HG03520 (cell line): ENCODE measurements at regions not wholly inside any gene's neighbourhood (a gene's known extent, or its start where the extent isn't known, plus 50 kb on each side); places are given as distances from the start of the nearest gene placed in this dataset.

Experiments
- ATAC-seq: cut with Tn5 transposase; IDR thresholded peaks from one replicate; pipeline ENCODE4 v1.9.1; 2021; ENCODE audit warnings: mild to moderate bottlenecking, moderate library complexity; ENCODE audit not compliant: unreplicated experiment

- ATAC-seq = no peak
Observed at GRCh38 chr20:16944745-16945144, 196.6 kb downstream of the OTOR start.

- ATAC-seq = no peak
Observed at GRCh38 chr20:16945619-16946018, 197.5 kb downstream of the OTOR start.

- no peak for ATAC-seq
Observed at GRCh38 chr20:16946097-16946496, 197.9 kb downstream of the OTOR start.

- ATAC-seq = no peak
Observed at GRCh38 chr20:16947479-16947878, 199.3 kb downstream of the OTOR start.

- no peak for ATAC-seq
Observed at GRCh38 chr20:16951876-16952275, 203.7 kb downstream of the OTOR start.

GRCh38 chr20:16952965-16953364 is 204.8 kb downstream of the OTOR start:
- no peak for ATAC-seq

- no peak for ATAC-seq
Observed at GRCh38 chr20:16953858-16954257, 205.7 kb downstream of the OTOR start.

- no peak for ATAC-seq
Observed at GRCh38 chr20:16955462-16955861, 207.3 kb downstream of the OTOR start.

- ATAC-seq = no peak
Observed at GRCh38 chr20:16955971-16956370, 207.8 kb downstream of the OTOR start.

- ATAC-seq = no peak
Observed at GRCh38 chr20:16965401-16965800, 217.2 kb downstream of the OTOR start.

- no peak for ATAC-seq
Observed at GRCh38 chr20:16966276-16966880, 218.2 kb downstream of the OTOR start.

GRCh38 chr20:16968099-16968498 is 219.9 kb downstream of the OTOR start:
- no peak for ATAC-seq

- no peak for ATAC-seq
Observed at GRCh38 chr20:16970776-16971175, 222.6 kb downstream of the OTOR start.

GRCh38 chr20:16974080-16974854 is 226.1 kb downstream of the OTOR start:
- no peak for ATAC-seq

- no peak for ATAC-seq
Observed at GRCh38 chr20:16974855-16975162, 226.7 kb downstream of the OTOR start.

GRCh38 chr20:16975682-16976081 is 227.5 kb downstream of the OTOR start:
- no peak for ATAC-seq

- ATAC-seq = no peak
Observed at GRCh38 chr20:16978497-16978896, 230.3 kb downstream of the OTOR start.

GRCh38 chr20:16982091-16982726 is 234.1 kb downstream of the OTOR start:
- no peak for ATAC-seq

- ATAC-seq = no peak
Observed at GRCh38 chr20:16984481-16984880, 236.3 kb downstream of the OTOR start.

GRCh38 chr20:17003170-17003870 is 223.5 kb upstream of the PCSK2 start:
- ATAC-seq = no peak

GRCh38 chr20:17010181-17010580 is 216.7 kb upstream of the PCSK2 start:
- no peak for ATAC-seq
